Fibroblast of the aortic adventitia (primary cell): ENCODE measurements at regions not wholly inside any gene's neighbourhood (a gene's known extent, or its start where the extent isn't known, plus 50 kb on each side); places are given as distances from the start of the nearest gene placed in this dataset.
A peak's percentile ranks its signal among the peaks of the same experiment; 100 is the strongest.

Experiments
- DNase-seq: peaks from one replicate; pipeline ENCODE4 v3.0.0-alpha.2; 2010; ENCODE audit warnings: low read depth
- H3K4me3 ChIP-seq: 2 replicates; pipeline ENCODE4 v1.5.1; 2011; ENCODE audit warnings: low read depth, mild to moderate bottlenecking, control low read depth, low read length, moderate library complexity
- TF ChIP-seq, protein P1 (sequence below): IDR thresholded peaks from 2 replicates; pipeline ENCODE4 v1.5.1; 2011; ENCODE audit warnings: mild to moderate bottlenecking, low read length, control low read depth, inconsistent platforms; ENCODE audit not compliant: insufficient read depth

DNA sequence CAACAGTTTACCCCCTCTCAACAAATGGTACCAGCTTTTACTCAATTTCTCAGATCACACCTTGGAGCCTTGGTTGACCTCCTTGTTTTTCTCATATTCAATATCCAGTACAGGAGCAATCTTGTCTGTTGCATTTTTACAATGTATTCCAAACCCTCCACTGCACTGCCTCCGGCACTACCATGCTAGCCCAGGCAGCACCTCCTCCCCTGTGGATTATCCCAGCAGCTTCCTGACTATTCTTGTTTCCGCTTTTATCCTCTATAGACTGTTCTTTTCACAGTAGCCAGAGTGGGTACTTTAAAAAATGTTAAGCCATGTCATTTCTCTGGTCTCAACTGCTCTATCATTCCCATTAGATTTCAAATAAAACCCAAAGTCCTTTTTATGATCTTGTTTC lies 253.4 kb upstream of the GPRIN3 start:
- H3K4me3 ChIP-seq: no peak overlapping the region
- TF ChIP-seq, protein P1, sequence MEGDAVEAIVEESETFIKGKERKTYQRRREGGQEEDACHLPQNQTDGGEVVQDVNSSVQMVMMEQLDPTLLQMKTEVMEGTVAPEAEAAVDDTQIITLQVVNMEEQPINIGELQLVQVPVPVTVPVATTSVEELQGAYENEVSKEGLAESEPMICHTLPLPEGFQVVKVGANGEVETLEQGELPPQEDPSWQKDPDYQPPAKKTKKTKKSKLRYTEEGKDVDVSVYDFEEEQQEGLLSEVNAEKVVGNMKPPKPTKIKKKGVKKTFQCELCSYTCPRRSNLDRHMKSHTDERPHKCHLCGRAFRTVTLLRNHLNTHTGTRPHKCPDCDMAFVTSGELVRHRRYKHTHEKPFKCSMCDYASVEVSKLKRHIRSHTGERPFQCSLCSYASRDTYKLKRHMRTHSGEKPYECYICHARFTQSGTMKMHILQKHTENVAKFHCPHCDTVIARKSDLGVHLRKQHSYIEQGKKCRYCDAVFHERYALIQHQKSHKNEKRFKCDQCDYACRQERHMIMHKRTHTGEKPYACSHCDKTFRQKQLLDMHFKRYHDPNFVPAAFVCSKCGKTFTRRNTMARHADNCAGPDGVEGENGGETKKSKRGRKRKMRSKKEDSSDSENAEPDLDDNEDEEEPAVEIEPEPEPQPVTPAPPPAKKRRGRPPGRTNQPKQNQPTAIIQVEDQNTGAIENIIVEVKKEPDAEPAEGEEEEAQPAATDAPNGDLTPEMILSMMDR: no peak
- no peak for DNase-seq

DNA sequence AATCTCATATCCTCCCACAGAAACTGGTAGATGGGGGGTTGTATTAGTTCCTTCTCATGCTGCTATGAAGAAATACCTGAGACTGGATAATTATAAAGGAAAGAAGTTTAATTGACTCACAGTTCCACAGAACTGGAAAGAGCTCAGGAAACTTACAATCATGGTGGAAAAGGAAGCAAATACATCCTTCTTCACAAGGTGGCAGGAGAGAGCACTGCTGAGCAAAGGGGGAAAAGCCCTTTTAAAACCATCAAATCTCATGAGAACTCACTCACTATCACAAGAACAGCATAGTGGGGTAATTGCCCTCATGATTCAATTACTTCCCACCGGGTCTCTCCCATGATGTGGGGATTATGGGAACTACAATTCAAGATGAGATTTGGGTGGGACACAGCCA lies 250.5 kb upstream of the GPRIN3 start:
- no peak overlapping the region for H3K4me3 ChIP-seq
- TF ChIP-seq, protein P1: peak; percentile 41
- DNase-seq: no peak

DNA sequence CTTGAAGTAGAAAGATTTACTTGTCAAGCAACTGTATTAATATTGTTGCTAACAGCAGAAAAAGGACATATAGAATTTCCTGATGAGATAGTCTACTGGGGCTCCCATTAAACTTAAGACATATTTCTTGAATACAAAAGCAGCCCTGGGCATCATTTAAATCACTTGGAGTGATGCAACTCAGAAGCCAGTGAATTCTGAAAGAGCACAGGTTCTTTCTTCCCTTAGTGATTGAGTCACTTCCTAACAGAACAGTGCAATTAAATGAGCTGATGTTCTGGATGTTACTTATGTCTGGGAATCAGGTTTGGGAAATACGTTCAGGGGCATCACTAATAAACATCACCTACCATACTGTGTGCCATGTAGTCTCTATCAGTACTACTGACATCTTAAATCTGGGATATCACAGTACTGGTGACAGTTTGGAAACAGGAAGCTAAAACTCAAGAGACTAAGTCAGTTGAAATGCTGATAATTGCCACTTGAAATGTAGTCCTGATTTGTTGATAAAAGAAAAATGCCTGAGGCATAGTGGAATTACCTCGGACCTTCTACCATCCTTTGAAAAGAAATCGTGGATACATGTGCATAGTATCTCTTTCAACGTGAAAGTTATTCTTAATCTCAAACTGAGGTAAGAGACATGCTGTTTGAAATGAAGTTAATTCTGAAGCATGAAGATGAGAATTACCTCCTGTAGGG lies 249.2 kb upstream of the GPRIN3 start:
- no peak overlapping the region for H3K4me3 ChIP-seq
- TF ChIP-seq, protein P1: no peak
- no peak for DNase-seq

DNA sequence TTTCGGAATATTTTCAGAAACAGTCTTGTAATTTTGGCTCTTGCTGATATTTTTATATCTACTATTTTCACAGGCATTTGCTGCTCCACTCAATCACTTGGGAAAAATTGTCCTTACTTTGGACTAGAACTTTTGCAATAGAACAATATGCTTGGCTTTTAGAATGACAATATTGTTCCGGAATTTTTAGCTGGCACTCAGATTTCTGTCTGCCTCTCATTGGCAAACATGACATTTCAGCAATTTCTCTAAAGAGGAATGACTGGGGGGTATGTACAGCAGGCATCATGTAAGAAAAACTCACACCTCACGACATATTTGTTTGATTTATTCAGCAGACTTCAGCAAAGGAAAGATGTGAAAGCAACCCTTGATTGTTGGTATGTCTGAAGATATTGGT lies 243.6 kb upstream of the GPRIN3 start:
- DNase-seq: peak; percentile 29
- H3K4me3 ChIP-seq: no peak overlapping the region
- TF ChIP-seq, protein P1: no peak

DNA sequence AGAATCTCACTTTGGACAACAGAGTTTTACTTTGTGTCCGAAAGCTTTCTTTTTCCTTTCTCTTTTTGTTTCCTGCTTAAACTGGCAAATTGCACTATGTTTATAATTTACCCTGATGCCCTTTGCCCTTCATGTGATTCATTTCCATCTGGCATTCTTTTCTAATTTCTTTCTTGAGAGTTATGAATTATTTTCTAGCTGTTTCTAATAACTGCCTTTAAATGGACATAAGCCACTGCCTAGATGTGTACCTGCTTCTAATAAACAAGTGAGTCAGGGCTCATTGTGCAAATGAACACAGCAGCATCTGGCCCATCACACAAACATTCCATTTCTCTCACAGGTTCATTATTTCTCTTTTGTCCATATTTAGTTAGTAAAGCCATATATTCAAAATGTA lies 242.3 kb upstream of the GPRIN3 start:
- H3K4me3 ChIP-seq: no peak overlapping the region
- TF ChIP-seq, protein P1: no peak
- DNase-seq: peak; percentile 41

DNA sequence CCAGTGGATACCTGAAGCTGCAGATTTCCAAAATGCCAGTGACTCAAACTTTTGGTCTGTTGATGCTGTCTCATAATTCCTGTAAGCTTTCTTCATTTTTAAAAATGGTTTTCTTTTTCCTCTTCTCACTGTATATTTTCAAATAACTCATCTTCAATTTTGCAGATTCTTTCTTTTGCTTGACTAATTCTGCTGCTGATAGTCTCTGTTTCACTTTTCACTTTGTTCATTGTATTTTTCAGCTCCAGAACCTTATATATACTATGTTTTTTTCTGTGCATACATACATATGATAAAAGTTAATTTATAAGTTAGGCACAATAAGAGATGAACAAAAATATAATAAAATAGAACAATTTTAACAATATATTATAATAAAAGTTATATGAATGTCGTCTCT lies 237.7 kb upstream of the GPRIN3 start:
- TF ChIP-seq, protein P1: no peak
- no peak overlapping the region for H3K4me3 ChIP-seq
- no peak for DNase-seq

DNA sequence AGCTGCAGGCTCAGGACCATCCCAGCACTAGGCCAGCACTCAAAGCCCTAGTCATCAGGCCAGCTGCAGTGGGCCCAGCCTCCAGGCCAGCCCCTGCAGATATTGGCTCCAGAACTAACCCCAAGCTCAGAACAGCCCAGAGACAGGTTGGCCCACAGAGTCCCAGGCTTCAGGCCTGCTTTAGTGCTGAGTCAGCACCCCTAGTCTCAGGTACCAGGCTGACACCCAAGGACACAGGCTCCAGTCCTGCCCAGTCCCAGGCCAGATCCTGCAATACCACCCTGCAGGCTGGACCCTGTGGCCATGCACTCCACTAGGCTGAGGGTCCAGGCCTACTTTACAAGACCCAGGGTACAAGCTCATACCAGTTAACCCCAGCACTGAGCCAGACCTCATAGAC lies 234.4 kb upstream of the GPRIN3 start:
- no peak for DNase-seq
- no peak overlapping the region for H3K4me3 ChIP-seq
- TF ChIP-seq, protein P1: no peak
